T-helper 1 cell treated with Interleukin-12 subunit alpha and Interleukin-12 subunit beta and Interleukin-4 antibody, amounts not matched to agents 30 μg/mL and 1 μg/mL, for 36 hours (primary cell): ENCODE measurements at regions not wholly inside any gene's neighbourhood (a gene's known extent, or its start where the extent isn't known, plus 50 kb on each side); places are given as distances from the start of the nearest gene placed in this dataset.

Experiments used
- H3K27ac Mint-ChIP-seq: one replicate; pipeline ENCODE4 v1.8.0; 2021; ENCODE audit warnings: mild to moderate bottlenecking, mixed read lengths
- H3K27me3 Mint-ChIP-seq: one replicate; pipeline ENCODE4 v1.8.0; 2021; ENCODE audit warnings: low read depth, mixed read lengths
- H3K36me3 Mint-ChIP-seq: one replicate; pipeline ENCODE4 v1.8.0; 2021; ENCODE audit warnings: low read depth, mixed read lengths
- H3K4me1 Mint-ChIP-seq: one replicate; pipeline ENCODE4 v1.8.0; 2021; ENCODE audit warnings: low read depth, mixed read lengths
- H3K4me3 Mint-ChIP-seq: one replicate; pipeline ENCODE4 v1.8.0; 2021; ENCODE audit warnings: mild to moderate bottlenecking, moderate library complexity, mixed read lengths
- H3K9me3 Mint-ChIP-seq: one replicate; pipeline ENCODE4 v1.8.0; 2021; ENCODE audit warnings: mixed read lengths

- H3K4me1 Mint-ChIP-seq = no peaks in the 10 kb centered on the region
- peaks cover 3% of the 10 kb centered on the region for H3K27me3 Mint-ChIP-seq
- H3K9me3 Mint-ChIP-seq = peaks cover 3% of the 10 kb centered on the region
- no peak overlapping the region for H3K27ac Mint-ChIP-seq
- no peak overlapping the region for H3K4me3 Mint-ChIP-seq
- no peaks in the 10 kb centered on the region for H3K36me3 Mint-ChIP-seq
Measured at GRCh38 chr20:58109126-58109880, 119.2 kb downstream of the ANKRD60 start.

GRCh38 chr20:58107533-58107932, 120.9 kb downstream of the ANKRD60 start:
- no peaks in the 10 kb centered on the region for H3K4me1 Mint-ChIP-seq
- peaks cover 3% of the 10 kb centered on the region for H3K27me3 Mint-ChIP-seq
- H3K27ac Mint-ChIP-seq = no peak overlapping the region
- H3K36me3 Mint-ChIP-seq = no peaks in the 10 kb centered on the region
- H3K9me3 Mint-ChIP-seq = peaks cover 3% of the 10 kb centered on the region
- no peak overlapping the region for H3K4me3 Mint-ChIP-seq

GRCh38 chr20:58106143-58106750, 122.2 kb downstream of the ANKRD60 start:
- Mint-ChIP-seq H3K4me3 (no peak overlapping the region), H3K4me1 (no peaks in the 10 kb centered on the region), H3K27ac (no peak overlapping the region), H3K9me3 (peaks cover 3% of the 10 kb centered on the region), H3K36me3 (no peaks in the 10 kb centered on the region), H3K27me3 (peaks cover 3% of the 10 kb centered on the region)

GRCh38 chr20:58103961-58104360, 124.5 kb downstream of the ANKRD60 start:
- no peaks in the 10 kb centered on the region for H3K4me1 Mint-ChIP-seq
- H3K9me3 Mint-ChIP-seq = peaks cover 3% of the 10 kb centered on the region
- no peak overlapping the region for H3K4me3 Mint-ChIP-seq
- H3K27ac Mint-ChIP-seq = no peak overlapping the region
- H3K36me3 Mint-ChIP-seq = no peaks in the 10 kb centered on the region
- peaks cover 3% of the 10 kb centered on the region for H3K27me3 Mint-ChIP-seq

GRCh38 chr20:58103517-58103904, 124.9 kb downstream of the ANKRD60 start:
- H3K27me3 Mint-ChIP-seq = peaks cover 3% of the 10 kb centered on the region

GRCh38 chr20:58102744-58103516, 125.5 kb downstream of the ANKRD60 start:
- Mint-ChIP-seq H3K36me3 (no peaks in the 10 kb centered on the region), H3K4me3 (no peak overlapping the region), H3K9me3 (peaks cover 3% of the 10 kb centered on the region), H3K27me3 (peaks cover 3% of the 10 kb centered on the region), H3K27ac (no peak overlapping the region), H3K4me1 (no peaks in the 10 kb centered on the region)

More at GRCh38 chr20:58103517-58103904, 124.9 kb downstream of the ANKRD60 start:
- H3K9me3 Mint-ChIP-seq = peaks cover 3% of the 10 kb centered on the region
- no peak overlapping the region for H3K27ac Mint-ChIP-seq
- no peaks in the 10 kb centered on the region for H3K36me3 Mint-ChIP-seq
- H3K4me3 Mint-ChIP-seq = no peak overlapping the region
- H3K4me1 Mint-ChIP-seq = no peaks in the 10 kb centered on the region

- no peaks in the 10 kb centered on the region for H3K4me1 Mint-ChIP-seq
- H3K9me3 Mint-ChIP-seq = peaks cover 3% of the 10 kb centered on the region
- H3K27me3 Mint-ChIP-seq = peaks cover 3% of the 10 kb centered on the region
- no peaks in the 10 kb centered on the region for H3K36me3 Mint-ChIP-seq
- H3K4me3 Mint-ChIP-seq = no peak overlapping the region
- H3K27ac Mint-ChIP-seq = no peak overlapping the region
Measured at GRCh38 chr20:58102261-58102660, 126.2 kb downstream of the ANKRD60 start.

- H3K27me3 Mint-ChIP-seq = peaks cover 12% of the 10 kb centered on the region
- no peaks in the 10 kb centered on the region for H3K4me1 Mint-ChIP-seq
- H3K4me3 Mint-ChIP-seq = no peak overlapping the region
- H3K9me3 Mint-ChIP-seq = peaks cover 3% of the 10 kb centered on the region
- no peak overlapping the region for H3K27ac Mint-ChIP-seq
- H3K36me3 Mint-ChIP-seq = no peaks in the 10 kb centered on the region
Measured at GRCh38 chr20:58100731-58101356, 127.6 kb downstream of the ANKRD60 start.

GRCh38 chr20:58099956-58100730, 128.3 kb downstream of the ANKRD60 start:
- no peak overlapping the region for H3K27ac Mint-ChIP-seq
- no peaks in the 10 kb centered on the region for H3K4me1 Mint-ChIP-seq
- H3K27me3 Mint-ChIP-seq = peaks cover 9% of the 10 kb centered on the region
- no peaks in the 10 kb centered on the region for H3K9me3 Mint-ChIP-seq
- no peaks in the 10 kb centered on the region for H3K36me3 Mint-ChIP-seq
- H3K4me3 Mint-ChIP-seq = no peak overlapping the region

- no peaks in the 10 kb centered on the region for H3K36me3 Mint-ChIP-seq
- H3K4me3 Mint-ChIP-seq = no peak overlapping the region
- H3K27ac Mint-ChIP-seq = no peak overlapping the region
- peaks cover 9% of the 10 kb centered on the region for H3K27me3 Mint-ChIP-seq
- H3K4me1 Mint-ChIP-seq = no peaks in the 10 kb centered on the region
- no peaks in the 10 kb centered on the region for H3K9me3 Mint-ChIP-seq
Measured at GRCh38 chr20:58099291-58099935, 129.0 kb downstream of the ANKRD60 start.

GRCh38 chr20:58098571-58098970, 129.9 kb downstream of the ANKRD60 start:
- no peaks in the 10 kb centered on the region for H3K4me1 Mint-ChIP-seq
- no peaks in the 10 kb centered on the region for H3K36me3 Mint-ChIP-seq
- no peaks in the 10 kb centered on the region for H3K9me3 Mint-ChIP-seq
- H3K27ac Mint-ChIP-seq = no peak overlapping the region
- H3K27me3 Mint-ChIP-seq = peaks cover 9% of the 10 kb centered on the region
- H3K4me3 Mint-ChIP-seq = no peak overlapping the region

GRCh38 chr20:58097943-58098342, 130.5 kb downstream of the ANKRD60 start:
- H3K4me3 Mint-ChIP-seq = no peak overlapping the region
- H3K36me3 Mint-ChIP-seq = no peaks in the 10 kb centered on the region
- H3K27me3 Mint-ChIP-seq = peaks cover 9% of the 10 kb centered on the region
- no peak overlapping the region for H3K27ac Mint-ChIP-seq
- no peaks in the 10 kb centered on the region for H3K4me1 Mint-ChIP-seq
- H3K9me3 Mint-ChIP-seq = no peaks in the 10 kb centered on the region

- Mint-ChIP-seq H3K27ac (no peak overlapping the region), H3K9me3 (no peaks in the 10 kb centered on the region), H3K4me3 (no peak overlapping the region)
Measured at GRCh38 chr20:58097429-58097828, 131.0 kb downstream of the ANKRD60 start.

More at GRCh38 chr20:58097429-58097828, 131.0 kb downstream of the ANKRD60 start:
- no peaks in the 10 kb centered on the region for H3K36me3 Mint-ChIP-seq
- H3K27me3 Mint-ChIP-seq = peaks cover 9% of the 10 kb centered on the region
- H3K4me1 Mint-ChIP-seq = no peaks in the 10 kb centered on the region
